GM21390 (cell line): ENCODE measurements at regions not wholly inside any gene's neighbourhood (a gene's known extent, or its start where the extent isn't known, plus 50 kb on each side); places are given as distances from the start of the nearest gene placed in this dataset.
"Not testable (repeated sequence)": the region's sequence is repeated elsewhere in the genome, so short reads cannot be mapped to it uniquely, and the experiment has no call there.

Experiments
- ATAC-seq: cut with Tn5 transposase; IDR thresholded peaks from one replicate; pipeline ENCODE4 v1.9.1; 2021; ENCODE audit not compliant: unreplicated experiment

GRCh38 chr2:194491409-194492115 is 1165.5 kb upstream of the SLC39A10 start:
- ATAC-seq = no peak

GRCh38 chr2:194486326-194486725 is 1170.7 kb upstream of the SLC39A10 start:
- ATAC-seq = no peak

- no peak for ATAC-seq
These were observed 1174.0 kb upstream of the SLC39A10 start for GRCh38 chr2:194483041-194483440.

- no peak for ATAC-seq
These were observed 1191.4 kb upstream of the SLC39A10 start for GRCh38 chr2:194465641-194466040.

- no peak for ATAC-seq
These were observed 1191.9 kb upstream of the SLC39A10 start for GRCh38 chr2:194464964-194465638.

- not testable (repeated sequence) for ATAC-seq
These were observed 1194.1 kb upstream of the SLC39A10 start for GRCh38 chr2:194462883-194463282.

GRCh38 chr2:194455358-194455757 is 1201.7 kb upstream of the SLC39A10 start:
- no peak for ATAC-seq

- ATAC-seq = no peak
These were observed 1204.5 kb upstream of the SLC39A10 start for GRCh38 chr2:194452504-194452903.

GRCh38 chr2:194445226-194445625 is 1211.8 kb upstream of the SLC39A10 start:
- ATAC-seq = no peak

- no peak for ATAC-seq
These were observed 1213.1 kb upstream of the SLC39A10 start for GRCh38 chr2:194443926-194444325.

GRCh38 chr2:194424683-194425209 is 1232.3 kb upstream of the SLC39A10 start:
- ATAC-seq = no peak

- ATAC-seq = no peak
These were observed 1245.8 kb upstream of the SLC39A10 start for GRCh38 chr2:194411221-194411620.

GRCh38 chr2:194395818-194396217 is 1261.2 kb upstream of the SLC39A10 start:
- ATAC-seq = no peak

GRCh38 chr2:194385376-194385775 is 1271.7 kb upstream of the SLC39A10 start:
- no peak for ATAC-seq

- ATAC-seq = no peak
These were observed 1273.6 kb upstream of the SLC39A10 start for GRCh38 chr2:194383401-194383800.

GRCh38 chr2:194382221-194382620 is 1274.8 kb upstream of the SLC39A10 start:
- no peak for ATAC-seq

GRCh38 chr2:194380011-194380410 is 1277.0 kb upstream of the SLC39A10 start:
- peak; percentile 83 for ATAC-seq

- ATAC-seq = not testable (repeated sequence)
These were observed 1289.6 kb upstream of the SLC39A10 start for GRCh38 chr2:194367390-194367789.

GRCh38 chr2:194363878-194364277 is 1293.1 kb upstream of the SLC39A10 start:
- ATAC-seq = no peak

- ATAC-seq = no peak
These were observed 1293.7 kb upstream of the SLC39A10 start for GRCh38 chr2:194363295-194363694.

- ATAC-seq = no peak
These were observed 1304.5 kb upstream of the SLC39A10 start for GRCh38 chr2:194352505-194352904.

- no peak for ATAC-seq
These were observed 1310.8 kb upstream of the SLC39A10 start for GRCh38 chr2:194346193-194346592.
